ENCODE measurements at regions not wholly inside any gene's neighbourhood (a gene's known extent, or its start where the extent isn't known, plus 50 kb on each side); places are given as distances from the start of the nearest gene placed in this dataset.

DNA sequence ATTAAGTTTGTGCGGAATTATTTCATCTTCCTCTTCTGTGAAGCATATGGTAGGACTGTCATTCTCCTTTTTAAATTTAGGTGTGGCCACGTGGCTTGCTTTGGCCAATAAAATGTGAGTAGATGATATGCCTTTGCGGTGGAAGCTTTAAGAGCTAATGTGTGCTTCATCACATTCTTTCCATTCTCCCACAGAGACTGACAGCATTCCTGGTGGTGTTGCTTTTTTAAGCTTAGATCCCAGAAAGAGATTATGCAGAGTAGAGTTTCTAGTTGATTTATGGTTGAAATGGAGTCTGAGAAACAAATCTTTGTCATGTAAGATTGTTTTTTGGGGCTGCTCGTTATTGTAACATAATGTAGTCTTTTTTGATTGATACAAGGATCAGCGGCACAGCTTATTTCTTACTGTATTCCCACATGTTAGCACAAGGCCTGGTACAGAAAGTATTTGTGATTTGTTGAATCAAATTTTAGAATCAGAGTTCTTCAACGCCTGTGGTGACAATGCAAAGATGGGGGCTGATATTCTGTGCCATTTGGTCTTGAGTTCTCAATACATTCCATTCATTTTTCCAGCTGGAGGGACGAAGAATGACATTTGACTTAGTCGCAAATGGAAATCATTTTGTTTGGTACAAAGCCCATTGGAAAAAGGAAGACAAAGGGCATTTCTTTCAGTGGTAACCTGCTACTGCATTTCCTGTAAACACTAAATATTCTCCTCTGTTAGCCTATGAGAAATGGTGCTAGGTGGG lies 209.9 kb upstream of the VLDLR start:
- intact Hi-C loops (cut with DNase I) = no loop called here

DNA sequence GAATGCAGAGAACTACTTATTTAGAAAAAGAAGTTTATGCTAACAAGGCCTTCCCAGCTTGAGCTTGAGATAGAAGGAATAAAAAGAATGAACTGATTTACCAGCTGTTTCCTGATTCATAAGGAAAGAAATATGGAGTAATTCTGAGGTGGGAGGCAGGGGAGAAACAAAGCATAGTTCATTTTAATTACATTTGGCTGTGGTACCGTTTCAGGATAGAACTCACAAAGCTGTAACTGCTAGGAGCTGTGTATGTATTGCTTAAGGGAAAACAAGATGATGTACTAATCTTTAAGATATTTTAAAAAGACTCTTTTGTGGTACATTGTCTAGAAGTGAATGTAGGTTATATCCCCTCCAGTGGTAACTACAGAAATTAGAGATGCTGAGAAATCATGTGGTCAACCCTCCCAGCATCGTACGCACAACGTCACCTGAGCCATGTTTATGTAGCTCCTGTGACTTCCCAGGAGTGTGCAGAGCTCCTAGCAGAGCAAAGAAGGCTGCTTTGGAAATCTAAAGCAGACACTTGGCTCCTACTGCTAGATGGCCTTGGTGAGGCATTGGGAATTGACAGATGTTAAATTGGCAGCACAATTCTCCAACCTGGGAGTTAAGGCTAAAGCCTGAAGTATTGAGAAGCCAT lies 208.3 kb upstream of the VLDLR start:
- 30 to 38% methylated on average over 4 of the region's 4 CpGs for WGBS, 2 donors
- H3K36me3 ChIP-seq = no peaks in the 10 kb centered on the region
- no peaks in the 10 kb centered on the region for H3K27me3 ChIP-seq
- intact Hi-C loops (cut with DNase I) = no loop called here
- no peaks in the 10 kb centered on the region for H3K9me3 ChIP-seq
- H3K4me3 ChIP-seq = no peak overlapping the region
- H3K4me1 ChIP-seq = peaks cover 17 to 23% (median 23%) of the 10 kb centered on the region in 3 donors
- FAIRE-seq (no peak), ATAC-seq (peak; percentile 92 to 94 (median 94)), DNase-seq (peak in 3 of 6 donors; percentile 64 to 75 (median 69))
- peak overlapping the region in 3 of 4 donors; percentile 28 to 73 (median 65) for H3K27ac ChIP-seq
- TF ChIP-seq, protein P1, sequence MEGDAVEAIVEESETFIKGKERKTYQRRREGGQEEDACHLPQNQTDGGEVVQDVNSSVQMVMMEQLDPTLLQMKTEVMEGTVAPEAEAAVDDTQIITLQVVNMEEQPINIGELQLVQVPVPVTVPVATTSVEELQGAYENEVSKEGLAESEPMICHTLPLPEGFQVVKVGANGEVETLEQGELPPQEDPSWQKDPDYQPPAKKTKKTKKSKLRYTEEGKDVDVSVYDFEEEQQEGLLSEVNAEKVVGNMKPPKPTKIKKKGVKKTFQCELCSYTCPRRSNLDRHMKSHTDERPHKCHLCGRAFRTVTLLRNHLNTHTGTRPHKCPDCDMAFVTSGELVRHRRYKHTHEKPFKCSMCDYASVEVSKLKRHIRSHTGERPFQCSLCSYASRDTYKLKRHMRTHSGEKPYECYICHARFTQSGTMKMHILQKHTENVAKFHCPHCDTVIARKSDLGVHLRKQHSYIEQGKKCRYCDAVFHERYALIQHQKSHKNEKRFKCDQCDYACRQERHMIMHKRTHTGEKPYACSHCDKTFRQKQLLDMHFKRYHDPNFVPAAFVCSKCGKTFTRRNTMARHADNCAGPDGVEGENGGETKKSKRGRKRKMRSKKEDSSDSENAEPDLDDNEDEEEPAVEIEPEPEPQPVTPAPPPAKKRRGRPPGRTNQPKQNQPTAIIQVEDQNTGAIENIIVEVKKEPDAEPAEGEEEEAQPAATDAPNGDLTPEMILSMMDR (IDR thresholded peaks at IDR 0.05) = no peak

More for the DNA sequence above, 209.9 kb upstream of the VLDLR start:
- Histone ChIP-seq H3K4me3 (no peak overlapping the region), H3K9me3 (no peaks in the 10 kb centered on the region), H3K36me3 (no peaks in the 10 kb centered on the region), H3K27me3 (no peaks in the 10 kb centered on the region), H3K4me1 (peaks cover 17 to 23% (median 23%) of the 10 kb centered on the region in 3 donors), H3K27ac (no peak overlapping the region)
- 85 to 87% methylated on average over 8 of the region's 8 CpGs for WGBS, 2 donors
- FAIRE-seq = no peak
- no peak for ATAC-seq
- no peak for DNase-seq
- TF ChIP-seq, protein P1 (IDR thresholded peaks at IDR 0.05) = no peak

DNA sequence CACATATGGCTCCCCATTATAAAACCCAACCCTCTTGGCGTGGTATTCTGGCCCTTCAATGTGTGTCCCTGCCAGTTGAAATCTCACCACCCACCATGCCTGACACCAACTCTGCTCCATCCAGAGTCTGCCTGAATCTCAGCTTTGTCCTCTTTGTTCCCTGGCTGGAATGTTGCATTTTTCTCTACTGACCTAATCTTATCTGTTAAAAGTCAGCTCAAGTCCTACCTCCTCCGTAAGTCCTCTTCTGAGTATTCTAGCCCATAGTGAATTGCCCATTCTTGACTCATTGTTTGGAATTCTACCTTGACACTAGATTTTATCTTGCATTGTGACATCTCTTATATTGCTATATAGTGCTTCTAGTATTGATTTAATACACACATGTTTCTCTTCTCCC lies 207.1 kb upstream of the VLDLR start:
- TF ChIP-seq, protein P1 (IDR thresholded peaks at IDR 0.05) = no peak
- DNase-seq (no peak), FAIRE-seq (no peak), ATAC-seq (peak in 3 of 4 donors; percentile 21 to 37 (median 26))
- Histone ChIP-seq H3K9me3 (no peaks in the 10 kb centered on the region), H3K27ac (peak overlapping the region in 3 of 4 donors; percentile 12 to 73 (median 65)), H3K36me3 (no peaks in the 10 kb centered on the region), H3K4me3 (no peak overlapping the region), H3K4me1 (peaks cover 17 to 23% (median 23%) of the 10 kb centered on the region in 3 donors), H3K27me3 (no peaks in the 10 kb centered on the region)
- 56 to 61% methylated on average over 2 of the region's 2 CpGs for WGBS, 2 donors
- intact Hi-C loops (cut with DNase I) = no loop called here

DNA sequence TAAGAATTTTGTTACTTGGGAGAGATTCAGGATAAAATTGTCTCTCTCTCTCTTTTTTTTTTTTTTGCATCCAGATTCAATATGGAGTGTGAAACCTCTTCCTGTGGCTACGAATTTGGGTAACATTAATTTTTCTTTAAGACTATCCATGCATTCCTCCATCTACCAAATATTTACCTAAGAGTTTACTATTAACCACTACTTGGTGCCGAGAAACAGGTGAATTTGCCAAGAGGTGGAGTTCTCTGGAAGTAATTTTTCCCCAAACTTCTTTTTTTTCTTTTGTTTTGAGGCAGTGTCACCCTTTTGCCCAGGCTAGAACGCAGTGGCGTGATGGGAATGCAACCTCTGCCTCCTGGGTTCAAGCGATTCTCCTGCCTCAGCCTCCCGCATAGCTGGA lies 206.3 kb upstream of the VLDLR start:
- no peak for DNase-seq
- Histone ChIP-seq H3K27ac (peak overlapping the region in 2 of 4 donors; percentile 26 to 28), H3K4me1 (peaks cover 17 to 23% (median 23%) of the 10 kb centered on the region in 3 donors), H3K27me3 (no peaks in the 10 kb centered on the region), H3K9me3 (no peaks in the 10 kb centered on the region), H3K36me3 (no peaks in the 10 kb centered on the region), H3K4me3 (no peak overlapping the region)
- TF ChIP-seq, protein P1 (IDR thresholded peaks at IDR 0.05) = no peak
- FAIRE-seq = no peak
- intact Hi-C loops (cut with DNase I) = no loop called here
- peak in 3 of 4 donors; percentile 17 to 46 (median 32) for ATAC-seq
- WGBS, 2 donors = 42 to 44% methylated on average over 6 of the region's 6 CpGs

All from pancreas (tissue), 10 donors.